SK-N-SH (cell line): ENCODE measurements at regions not wholly inside any gene's neighbourhood (a gene's known extent, or its start where the extent isn't known, plus 50 kb on each side); places are given as distances from the start of the nearest gene placed in this dataset.
A peak's percentile ranks its signal among the peaks of the same experiment; 100 is the strongest.

Source experiments
- CTCF ChIA-PET: fragments of 300-600, 350-600 bp; formaldehyde crosslinking; extraction: SDS; loops from one replicate; lab custom pipeline; 2021; lab: Yijun Ruan, JAX
- POLR2A ChIA-PET: fragments of 350-600 bp; sonication (Branson Sonifier 250); formaldehyde crosslinking; extraction: SDS; loops from one replicate; lab custom pipeline; 2020; ENCODE audit warnings: antibody characterized with exemption, inconsistent platforms; lab: Yijun Ruan, JAX
- DNase-seq: peaks from one replicate; pipeline ENCODE4 v3.0.0; 2012
- H2AFZ ChIP-seq: fragments of 200-600 bp; sonication (generic); 2 replicates; pipeline ENCODE4 v1.8.1; 2016; ENCODE audit warnings: antibody characterized with exemption, mild to moderate bottlenecking, low read depth
- H3F3A ChIP-seq: fragments of 200-600 bp; sonication (generic); replicated peaks from 2 replicates; pipeline ENCODE3; 2016; ENCODE audit warnings: antibody characterized with exemption, mild to moderate bottlenecking; ENCODE audit not compliant: insufficient read depth
- H3K27ac ChIP-seq, 2 experiments: fragments of 200-500 bp in 1 of 2; fragments of 200-600 bp in 1 of 2; sonication (Bioruptor generic) in 1 of 2; sonication (generic), shearing (Covaris generic) in 1 of 2; 2 replicates each; pipeline versions ENCODE4 v1.5.1 to v1.6.1; 2014 to 2016; ENCODE audit warnings: low read depth in 2 of 2, inconsistent platforms in 1 of 2, low read length in 1 of 2, mild to moderate bottlenecking in 1 of 2, mixed read lengths in 1 of 2
- H3K27me3 ChIP-seq: fragments of 200-600 bp; sonication (generic), shearing (Covaris generic); 2 replicates; pipeline ENCODE4 v1.6.1; 2016; ENCODE audit warnings: mixed run types; ENCODE audit not compliant: insufficient read depth
- H3K36me3 ChIP-seq, 2 experiments: fragments of 200-500 bp in 1 of 2; fragments of 200-600 bp in 1 of 2; sonication (Bioruptor generic) in 1 of 2; sonication (generic) in 1 of 2; replicated peaks in 1 of 2; 2 replicates each; pipeline versions ENCODE3 to v1.5.1; 2014 to 2016; ENCODE audit warnings: low read length in 1 of 2, mild to moderate bottlenecking in 1 of 2; ENCODE audit not compliant: insufficient read depth in 2 of 2, control insufficient read depth in 1 of 2
- H3K4me1 ChIP-seq, 2 experiments: fragments of 200-500 bp in 1 of 2; fragments of 200-600 bp in 1 of 2; sonication (Bioruptor generic) in 1 of 2; sonication (generic), shearing (Covaris generic) in 1 of 2; 2 replicates each; pipeline versions ENCODE4 v1.5.1 to v1.6.1; 2014 to 2016; ENCODE audit warnings: low read depth in 1 of 2, low read length in 1 of 2, mixed run types in 1 of 2; ENCODE audit not compliant: insufficient read depth in 2 of 2, control insufficient read depth in 1 of 2
- H3K4me2 ChIP-seq: fragments of 200-600 bp; sonication (generic), shearing (Covaris generic); 2 replicates; pipeline ENCODE4 v1.6.1; 2017; ENCODE audit warnings: mixed run types
- H3K4me3 ChIP-seq, 2 experiments: fragments of 200-500 bp in 1 of 2; fragments of 200-600 bp in 1 of 2; sonication (Bioruptor generic) in 1 of 2; sonication (generic), shearing (Covaris generic) in 1 of 2; 2 replicates each; pipeline versions ENCODE4 v1.5.1 to v1.8.1; 2014 to 2016; ENCODE audit warnings: low read depth in 2 of 2, inconsistent platforms in 1 of 2, low read length in 1 of 2, mild to moderate bottlenecking in 1 of 2, mixed read lengths in 1 of 2, moderate library complexity in 1 of 2
- H3K79me2 ChIP-seq: fragments of 200-600 bp; sonication (generic); 2 replicates; pipeline ENCODE4 v1.8.1; 2017; ENCODE audit warnings: mild to moderate bottlenecking; ENCODE audit not compliant: insufficient read depth
- H3K9ac ChIP-seq: fragments of 200-600 bp; sonication (generic); 2 replicates; pipeline ENCODE4 v1.6.1; 2017; ENCODE audit warnings: mixed run types
- H3K9me2 ChIP-seq: fragments of 200-600 bp; sonication (generic); 2 replicates; pipeline ENCODE4 v1.6.1; 2017; ENCODE audit warnings: mixed run types
- H3K9me3 ChIP-seq: fragments of 200-600 bp; sonication (generic); 2 replicates; pipeline ENCODE4 v1.6.1; 2017; ENCODE audit warnings: mixed run types, mild to moderate bottlenecking, moderate library complexity
- H4K20me1 ChIP-seq: fragments of 200-600 bp; sonication (generic); 2 replicates; pipeline ENCODE4 v1.6.1; 2017; ENCODE audit warnings: mild to moderate bottlenecking, mixed run types; ENCODE audit not compliant: insufficient read depth
- CHD2 ChIP-seq: fragments of 150-350 bp; IDR thresholded peaks from 2 replicates; pipeline ENCODE4 v1.6.1; 2018; ENCODE audit warnings: low read length; ENCODE audit not compliant: partially characterized antibody
- FOXJ3 ChIP-seq: sonication (generic); formaldehyde crosslinking; IDR thresholded peaks from 2 replicates; pipeline ENCODE4 v1.5.1; 2020; ENCODE audit warnings: mild to moderate bottlenecking, missing genetic modification reagents
- GATA2 ChIP-seq: sonication (generic); formaldehyde crosslinking; IDR thresholded peaks from 2 replicates; pipeline ENCODE4 v1.5.0; 2020; ENCODE audit warnings: mild to moderate bottlenecking, missing genetic modification reagents
- MXI1 ChIP-seq: IDR thresholded peaks from 2 replicates; pipeline ENCODE4 v1.6.1; 2012; ENCODE audit warnings: mild to moderate bottlenecking, low read depth, low read length, improper control_type of control experiment
- NFIC ChIP-seq: IDR thresholded peaks from 2 replicates; pipeline ENCODE4 v1.4.0; 2012; ENCODE audit warnings: borderline replicate concordance
- RAD21 ChIP-seq: IDR thresholded peaks from 2 replicates; pipeline ENCODE4 v1.6.1; 2012; ENCODE audit warnings: mild to moderate bottlenecking, low read length
- RCOR1 ChIP-seq: fragments of 150-350 bp; IDR thresholded peaks from 2 replicates; pipeline ENCODE4 v1.6.1; 2017; ENCODE audit warnings: antibody characterized with exemption, low read length
- RXRA ChIP-seq: IDR thresholded peaks from 2 replicates; pipeline ENCODE4 v1.4.0; 2012; ENCODE audit warnings: low read depth, mild to moderate bottlenecking, borderline replicate concordance
- TCF12 ChIP-seq: IDR thresholded peaks from 2 replicates; pipeline ENCODE4 v1.4.0; 2012
- WGBS: methylation state at CpG from one replicate; pipeline ENCODE4 v1.1.6; 2017; ENCODE audit warnings: low lambda C conversion rate; 5-methylcytosine and 5-hydroxymethylcytosine counted together
- TF ChIP-seq, protein P1 (sequence below): fragments of 150-350 bp; IDR thresholded peaks from 2 replicates; pipeline ENCODE4 v1.6.1; 2016; ENCODE audit warnings: mild to moderate bottlenecking, low read depth, low read length
- TF ChIP-seq, protein P2 (sequence below): IDR thresholded peaks from 2 replicates; pipeline ENCODE4; 2012

DNA sequence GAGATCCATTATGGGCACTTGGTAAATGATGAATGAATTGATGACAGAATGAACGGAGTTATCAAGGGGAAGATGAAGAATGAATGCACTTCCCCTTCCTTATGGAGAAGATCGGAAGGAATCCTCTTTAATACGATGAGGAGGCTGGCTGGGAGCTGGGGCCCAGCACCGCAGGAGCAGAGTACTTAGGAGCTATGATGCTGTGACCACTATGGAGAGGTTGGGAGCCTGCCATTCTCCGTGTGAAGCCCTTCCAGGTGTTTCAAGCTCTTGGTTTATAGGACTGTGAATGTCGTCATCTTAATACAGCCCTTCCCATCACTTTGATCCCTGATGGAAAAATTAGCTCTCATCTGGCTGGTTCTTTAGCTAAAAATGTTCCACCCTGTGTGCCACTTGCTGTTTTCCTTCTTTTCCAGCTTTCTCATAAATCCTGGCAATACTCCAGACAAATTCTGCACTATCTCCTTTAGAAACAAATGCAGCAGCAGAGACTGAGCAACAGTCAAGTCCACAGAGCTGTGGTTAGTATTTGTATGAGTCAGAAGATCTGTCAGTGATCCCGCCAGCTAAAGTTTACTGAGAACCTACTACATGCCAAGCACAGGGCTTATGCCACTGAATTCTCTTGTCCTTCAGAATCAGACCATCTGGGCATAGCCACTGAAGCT lies 263.1 kb upstream of the CRY1 start (continued):
- TF ChIP-seq GATA2 (CRISPR knock-in tag) (no peak), TCF12 (peak; percentile 34)

DNA sequence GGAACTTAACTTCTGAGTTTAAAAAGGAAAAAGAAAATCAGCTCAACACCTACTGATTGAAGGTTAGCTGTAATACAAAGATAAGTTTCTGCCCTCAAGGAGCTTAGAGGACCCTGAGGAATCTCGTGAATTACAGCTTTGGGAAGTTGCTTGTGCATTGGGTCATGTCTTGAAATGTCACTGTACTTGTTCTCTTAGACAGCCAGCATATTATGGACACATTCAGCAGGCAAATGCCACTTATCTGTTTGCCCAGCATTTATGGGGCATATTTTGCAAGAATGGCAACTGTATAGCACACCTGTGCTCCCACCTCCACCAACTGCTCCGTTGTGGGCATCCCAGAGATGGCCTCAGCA lies 263.6 kb upstream of the CRY1 start:
- DNase-seq: no peak
- Histone ChIP-seq H3K4me2 (no peak overlapping the region), H3F3A (no peaks in the 10 kb centered on the region), H3K9me2 (no peaks in the 10 kb centered on the region), H3K79me2 (no peaks in the 10 kb centered on the region), H4K20me1 (no peaks in the 10 kb centered on the region), H3K27me3 (no peaks in the 10 kb centered on the region), H3K27ac (no peak overlapping the region), H3K4me1 (peaks cover 0 to 3% of the 10 kb centered on the region in 2 experiments; a peak in 1 of 4 replicates), H3K4me3 (no peak overlapping the region), H2AFZ (no peak overlapping the region), H3K9ac (no peak overlapping the region), H3K9me3 (no peaks in the 10 kb centered on the region), H3K36me3 (no peaks in the 10 kb centered on the region)
- ChIA-PET CTCF (interaction anchor here (1.3 to 2.3 kb wide), 4 partner anchors 14 to 225 kb away, joined by 4 to 10 read pairs (median 6); no protein-coding TSS in a partner anchor), POLR2A (no interaction called here)
- 52% methylated on average over 2 of the region's 2 CpGs for WGBS
- TF ChIP-seq FOXJ3 (no peak), NFIC (no peak), RAD21 (no peak), RXRA (no peak), RCOR1 (no peak), TCF12 (peak; percentile 0; the same call in 1 of the 2 replicates), CHD2 (no peak)
- TF ChIP-seq, protein P1, sequence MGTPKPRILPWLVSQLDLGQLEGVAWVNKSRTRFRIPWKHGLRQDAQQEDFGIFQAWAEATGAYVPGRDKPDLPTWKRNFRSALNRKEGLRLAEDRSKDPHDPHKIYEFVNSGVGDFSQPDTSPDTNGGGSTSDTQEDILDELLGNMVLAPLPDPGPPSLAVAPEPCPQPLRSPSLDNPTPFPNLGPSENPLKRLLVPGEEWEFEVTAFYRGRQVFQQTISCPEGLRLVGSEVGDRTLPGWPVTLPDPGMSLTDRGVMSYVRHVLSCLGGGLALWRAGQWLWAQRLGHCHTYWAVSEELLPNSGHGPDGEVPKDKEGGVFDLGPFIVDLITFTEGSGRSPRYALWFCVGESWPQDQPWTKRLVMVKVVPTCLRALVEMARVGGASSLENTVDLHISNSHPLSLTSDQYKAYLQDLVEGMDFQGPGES: no peak
- TF ChIP-seq, protein P2, sequence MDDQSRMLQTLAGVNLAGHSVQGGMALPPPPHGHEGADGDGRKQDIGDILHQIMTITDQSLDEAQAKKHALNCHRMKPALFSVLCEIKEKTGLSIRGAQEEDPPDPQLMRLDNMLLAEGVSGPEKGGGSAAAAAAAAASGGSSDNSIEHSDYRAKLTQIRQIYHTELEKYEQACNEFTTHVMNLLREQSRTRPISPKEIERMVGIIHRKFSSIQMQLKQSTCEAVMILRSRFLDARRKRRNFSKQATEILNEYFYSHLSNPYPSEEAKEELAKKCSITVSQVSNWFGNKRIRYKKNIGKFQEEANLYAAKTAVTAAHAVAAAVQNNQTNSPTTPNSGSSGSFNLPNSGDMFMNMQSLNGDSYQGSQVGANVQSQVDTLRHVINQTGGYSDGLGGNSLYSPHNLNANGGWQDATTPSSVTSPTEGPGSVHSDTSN: no peak

DNA sequence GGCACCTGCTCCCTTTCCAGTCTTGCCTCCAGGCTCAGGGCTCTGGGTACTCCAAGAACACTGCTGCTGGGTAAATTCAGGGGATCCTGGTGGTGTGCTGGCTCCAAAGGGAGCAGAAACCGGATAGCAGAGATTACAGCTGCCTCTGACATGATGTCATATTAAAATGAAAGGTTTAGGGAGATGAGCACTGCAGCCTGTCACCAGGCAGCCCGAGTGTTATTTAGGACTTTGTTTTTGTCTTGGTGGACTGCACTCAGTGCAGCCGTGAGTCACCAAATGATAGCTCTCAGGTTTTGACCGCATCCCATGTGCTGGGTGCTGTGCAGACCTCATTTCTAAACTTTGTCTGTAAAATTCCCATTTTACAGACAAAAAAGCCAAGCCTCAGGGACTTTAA lies 266.0 kb upstream of the CRY1 start:
- Histone ChIP-seq H3K27ac (no peak overlapping the region), H3K4me3 (no peak overlapping the region), H4K20me1 (no peaks in the 10 kb centered on the region), H3K27me3 (no peaks in the 10 kb centered on the region), H3K4me1 (peaks cover 3 to 9% of the 10 kb centered on the region in 2 experiments; a peak in 2 of 4 replicates), H3K9ac (no peak overlapping the region), H3K9me3 (no peaks in the 10 kb centered on the region), H2AFZ (no peak overlapping the region), H3K79me2 (no peaks in the 10 kb centered on the region), H3K36me3 (no peaks in the 10 kb centered on the region), H3K4me2 (no peak overlapping the region), H3F3A (no peaks in the 10 kb centered on the region), H3K9me2 (no peaks in the 10 kb centered on the region)
- 12% methylated on average over 4 of the region's 4 CpGs for whole genome bisulfite sequencing
- TF ChIP-seq, protein P2: peak; percentile 50; the same call in 1 of the 2 replicates
- no peak for TF ChIP-seq MXI1
- 0 out of 2 replicates have a peak, but pooled peaks have one; percentile 4 for TF ChIP-seq TCF12
- DNase-seq: no peak
- ChIA-PET CTCF (no interaction called here), POLR2A (no interaction called here)
